ENCODE measurements at regions not wholly inside any gene's neighbourhood (a gene's known extent, or its start where the extent isn't known, plus 50 kb on each side); places are given as distances from the start of the nearest gene placed in this dataset.

- H3K27me3 ChIP-seq (replicated peaks in 2 of 5; ENCODE audit: control insufficient read depth in 4 of 5, insufficient read depth in 5 of 5, low read length in 4 of 5), result no peaks in the 10 kb centered on the region
- CTCF ChIA-PET, result interaction anchor here (1.2 kb wide), 1 partner anchor 13 kb away, joined by 4 read pairs; no protein-coding TSS in a partner anchor
- no peaks in the 10 kb centered on the region for H3K4me1 ChIP-seq (ENCODE audit: control extremely low read depth in 1 of 4, control insufficient read depth in 4 of 4, insufficient read depth in 4 of 4, low read length in 3 of 4)
- no peak for DNase-seq
- no peak overlapping the region for H3K4me3 ChIP-seq (ENCODE audit: control insufficient read depth in 1 of 7, extremely low read depth in 1 of 7, insufficient read depth in 4 of 7, low read depth in 2 of 7, low read length in 6 of 7)
- no peaks in the 10 kb centered on the region for H3K9me3 ChIP-seq (ENCODE audit: control extremely low read depth in 1 of 5, control insufficient read depth in 4 of 5, insufficient read depth in 2 of 5, low read depth in 1 of 5, low read length in 4 of 5)
- no peaks in the 10 kb centered on the region for H3K36me3 ChIP-seq (ENCODE audit: control insufficient read depth in 4 of 4, insufficient read depth in 4 of 4, low read length in 3 of 4)
- no peak overlapping the region for H3K27ac ChIP-seq (ENCODE audit: insufficient read depth in 1 of 2, low read depth in 1 of 2, low read length in 2 of 2, poor library complexity in 1 of 2, severe bottlenecking in 2 of 2)
- POLR2A ChIA-PET, result no interaction called here
Measured at GRCh38 chr4:169342906-169343564, 72.3 kb upstream of the SH3RF1 start.

GRCh38 chr4:169342159-169342860 lies 71.6 kb upstream of the SH3RF1 start:
- H3K4me3 ChIP-seq (ENCODE audit: control insufficient read depth in 1 of 7, extremely low read depth in 1 of 7, insufficient read depth in 4 of 7, low read depth in 2 of 7, low read length in 6 of 7), result no peak overlapping the region
- H3K9me3 ChIP-seq (ENCODE audit: control extremely low read depth in 1 of 5, control insufficient read depth in 4 of 5, insufficient read depth in 2 of 5, low read depth in 1 of 5, low read length in 4 of 5), result no peaks in the 10 kb centered on the region
- no peak overlapping the region for H3K27ac ChIP-seq (ENCODE audit: insufficient read depth in 1 of 2, low read depth in 1 of 2, low read length in 2 of 2, poor library complexity in 1 of 2, severe bottlenecking in 2 of 2)
- DNase-seq, result no peak
- H3K36me3 ChIP-seq (ENCODE audit: control insufficient read depth in 4 of 4, insufficient read depth in 4 of 4, low read length in 3 of 4), result no peaks in the 10 kb centered on the region
- WGBS (ENCODE audit: insufficient coverage), result 90% methylated on average over 3 of the region's 3 CpGs
- ChIA-PET POLR2A (interaction anchor here (0.6 kb wide), 1 partner anchor 7 kb away, joined by 3 read pairs; no protein-coding TSS in a partner anchor), CTCF (interaction anchor here (1.2 kb wide), 1 partner anchor 13 kb away, joined by 4 read pairs; no protein-coding TSS in a partner anchor)
- no peaks in the 10 kb centered on the region for H3K27me3 ChIP-seq (replicated peaks in 2 of 5; ENCODE audit: control insufficient read depth in 4 of 5, insufficient read depth in 5 of 5, low read length in 4 of 5)
- H3K4me1 ChIP-seq (ENCODE audit: control extremely low read depth in 1 of 4, control insufficient read depth in 4 of 4, insufficient read depth in 4 of 4, low read length in 3 of 4), result no peaks in the 10 kb centered on the region

GRCh38 chr4:169341490-169341889 lies 70.7 kb upstream of the SH3RF1 start:
- Histone ChIP-seq H3K27me3 (replicated peaks in 2 of 5; ENCODE audit: control insufficient read depth in 4 of 5, insufficient read depth in 5 of 5, low read length in 4 of 5) (no peaks in the 10 kb centered on the region), H3K4me3 (ENCODE audit: control insufficient read depth in 1 of 7, extremely low read depth in 1 of 7, insufficient read depth in 4 of 7, low read depth in 2 of 7, low read length in 6 of 7) (no peak overlapping the region), H3K27ac (ENCODE audit: insufficient read depth in 1 of 2, low read depth in 1 of 2, low read length in 2 of 2, poor library complexity in 1 of 2, severe bottlenecking in 2 of 2) (no peak overlapping the region), H3K36me3 (ENCODE audit: control insufficient read depth in 4 of 4, insufficient read depth in 4 of 4, low read length in 3 of 4) (no peaks in the 10 kb centered on the region), H3K4me1 (ENCODE audit: control extremely low read depth in 1 of 4, control insufficient read depth in 4 of 4, insufficient read depth in 4 of 4, low read length in 3 of 4) (no peaks in the 10 kb centered on the region), H3K9me3 (ENCODE audit: control extremely low read depth in 1 of 5, control insufficient read depth in 4 of 5, insufficient read depth in 2 of 5, low read depth in 1 of 5, low read length in 4 of 5) (no peaks in the 10 kb centered on the region)
- DNase-seq, result no peak
- WGBS (ENCODE audit: insufficient coverage), result 88% methylated on average over 3 of the region's 4 CpGs
- ChIA-PET POLR2A (interaction anchor here (0.6 kb wide), 1 partner anchor 8 kb away, joined by 3 read pairs; no protein-coding TSS in a partner anchor), CTCF (no interaction called here)

GRCh38 chr4:169340834-169341233 lies 70.1 kb upstream of the SH3RF1 start:
- H3K9me3 ChIP-seq (ENCODE audit: control extremely low read depth in 1 of 5, control insufficient read depth in 4 of 5, insufficient read depth in 2 of 5, low read depth in 1 of 5, low read length in 4 of 5), result no peaks in the 10 kb centered on the region
- DNase-seq, result no peak
- H3K27me3 ChIP-seq (replicated peaks in 2 of 5; ENCODE audit: control insufficient read depth in 4 of 5, insufficient read depth in 5 of 5, low read length in 4 of 5), result no peaks in the 10 kb centered on the region
- no peaks in the 10 kb centered on the region for H3K36me3 ChIP-seq (ENCODE audit: control insufficient read depth in 4 of 4, insufficient read depth in 4 of 4, low read length in 3 of 4)
- H3K27ac ChIP-seq (ENCODE audit: insufficient read depth in 1 of 2, low read depth in 1 of 2, low read length in 2 of 2, poor library complexity in 1 of 2, severe bottlenecking in 2 of 2), result no peak overlapping the region
- H3K4me3 ChIP-seq (ENCODE audit: control insufficient read depth in 1 of 7, extremely low read depth in 1 of 7, insufficient read depth in 4 of 7, low read depth in 2 of 7, low read length in 6 of 7), result no peak overlapping the region
- ChIA-PET POLR2A (no interaction called here), CTCF (no interaction called here)
- H3K4me1 ChIP-seq (ENCODE audit: control extremely low read depth in 1 of 4, control insufficient read depth in 4 of 4, insufficient read depth in 4 of 4, low read length in 3 of 4), result no peaks in the 10 kb centered on the region
- 88% methylated on average over 2 of the region's 3 CpGs for WGBS (ENCODE audit: insufficient coverage)

GRCh38 chr4:169338241-169338640 lies 67.5 kb upstream of the SH3RF1 start:
- WGBS (ENCODE audit: insufficient coverage), result 100% methylated on average over 1 of the region's 2 CpGs
- Histone ChIP-seq H3K27me3 (replicated peaks in 2 of 5; ENCODE audit: control insufficient read depth in 4 of 5, insufficient read depth in 5 of 5, low read length in 4 of 5) (no peaks in the 10 kb centered on the region), H3K36me3 (ENCODE audit: control insufficient read depth in 4 of 4, insufficient read depth in 4 of 4, low read length in 3 of 4) (no peaks in the 10 kb centered on the region), H3K4me3 (ENCODE audit: control insufficient read depth in 1 of 7, extremely low read depth in 1 of 7, insufficient read depth in 4 of 7, low read depth in 2 of 7, low read length in 6 of 7) (no peak overlapping the region), H3K27ac (ENCODE audit: insufficient read depth in 1 of 2, low read depth in 1 of 2, low read length in 2 of 2, poor library complexity in 1 of 2, severe bottlenecking in 2 of 2) (no peak overlapping the region), H3K9me3 (ENCODE audit: control extremely low read depth in 1 of 5, control insufficient read depth in 4 of 5, insufficient read depth in 2 of 5, low read depth in 1 of 5, low read length in 4 of 5) (no peaks in the 10 kb centered on the region), H3K4me1 (ENCODE audit: control extremely low read depth in 1 of 4, control insufficient read depth in 4 of 4, insufficient read depth in 4 of 4, low read length in 3 of 4) (no peaks in the 10 kb centered on the region)
- CTCF ChIA-PET, result no interaction called here
- POLR2A ChIA-PET, result no interaction called here
- DNase-seq, result no peak

- ChIA-PET CTCF (no interaction called here), POLR2A (no interaction called here)
- Histone ChIP-seq H3K27ac (ENCODE audit: insufficient read depth in 1 of 2, low read depth in 1 of 2, low read length in 2 of 2, poor library complexity in 1 of 2, severe bottlenecking in 2 of 2) (no peak overlapping the region), H3K27me3 (replicated peaks in 2 of 5; ENCODE audit: control insufficient read depth in 4 of 5, insufficient read depth in 5 of 5, low read length in 4 of 5) (no peaks in the 10 kb centered on the region), H3K4me3 (ENCODE audit: control insufficient read depth in 1 of 7, extremely low read depth in 1 of 7, insufficient read depth in 4 of 7, low read depth in 2 of 7, low read length in 6 of 7) (no peak overlapping the region), H3K4me1 (ENCODE audit: control extremely low read depth in 1 of 4, control insufficient read depth in 4 of 4, insufficient read depth in 4 of 4, low read length in 3 of 4) (no peaks in the 10 kb centered on the region), H3K9me3 (ENCODE audit: control extremely low read depth in 1 of 5, control insufficient read depth in 4 of 5, insufficient read depth in 2 of 5, low read depth in 1 of 5, low read length in 4 of 5) (no peaks in the 10 kb centered on the region), H3K36me3 (ENCODE audit: control insufficient read depth in 4 of 4, insufficient read depth in 4 of 4, low read length in 3 of 4) (no peaks in the 10 kb centered on the region)
- WGBS (ENCODE audit: insufficient coverage), result 93% methylated on average over 1 of the region's 1 CpG
- DNase-seq, result no peak
Measured at GRCh38 chr4:169337510-169337909, 66.8 kb upstream of the SH3RF1 start.

GRCh38 chr4:169335331-169335730 lies 64.6 kb upstream of the SH3RF1 start:
- no peaks in the 10 kb centered on the region for H3K27me3 ChIP-seq (replicated peaks in 2 of 5; ENCODE audit: control insufficient read depth in 4 of 5, insufficient read depth in 5 of 5, low read length in 4 of 5)
- WGBS (ENCODE audit: insufficient coverage), result 100% methylated on average over 1 of the region's 4 CpGs
- H3K4me1 ChIP-seq (ENCODE audit: control extremely low read depth in 1 of 4, control insufficient read depth in 4 of 4, insufficient read depth in 4 of 4, low read length in 3 of 4), result no peaks in the 10 kb centered on the region
- no peaks in the 10 kb centered on the region for H3K36me3 ChIP-seq (ENCODE audit: control insufficient read depth in 4 of 4, insufficient read depth in 4 of 4, low read length in 3 of 4)
- H3K27ac ChIP-seq (ENCODE audit: insufficient read depth in 1 of 2, low read depth in 1 of 2, low read length in 2 of 2, poor library complexity in 1 of 2, severe bottlenecking in 2 of 2), result no peak overlapping the region
- H3K4me3 ChIP-seq (ENCODE audit: control insufficient read depth in 1 of 7, extremely low read depth in 1 of 7, insufficient read depth in 4 of 7, low read depth in 2 of 7, low read length in 6 of 7), result no peak overlapping the region
- H3K9me3 ChIP-seq (ENCODE audit: control extremely low read depth in 1 of 5, control insufficient read depth in 4 of 5, insufficient read depth in 2 of 5, low read depth in 1 of 5, low read length in 4 of 5), result no peaks in the 10 kb centered on the region
- DNase-seq, result no peak
- CTCF ChIA-PET, result no interaction called here
- POLR2A ChIA-PET, result no interaction called here

Measured in common myeloid progenitor, CD34-positive (primary cell).